Muscle of leg (tissue), 3 donors: ENCODE measurements at regions not wholly inside any gene's neighbourhood (a gene's known extent, or its start where the extent isn't known, plus 50 kb on each side); places are given as distances from the start of the nearest gene placed in this dataset.
A peak's percentile ranks its signal among the peaks of the same experiment; 100 is the strongest.

ENCODE experiments used
- DNase-seq: peaks from one replicate; pipeline ENCODE4 v3.0.0; 2013
- H3K27ac ChIP-seq: one replicate; pipeline ENCODE4 v1.5.1; 2013; ENCODE audit warnings: mild to moderate bottlenecking, low read length, control low read depth
- H3K27me3 ChIP-seq: one replicate; pipeline ENCODE4 v1.6.1; 2013; ENCODE audit warnings: low read length; ENCODE audit not compliant: control insufficient read depth, insufficient read depth
- H3K36me3 ChIP-seq: one replicate; pipeline ENCODE4 v1.6.1; 2013; ENCODE audit warnings: low read length; ENCODE audit not compliant: control insufficient read depth, insufficient read depth
- H3K4me1 ChIP-seq: one replicate; pipeline ENCODE4 v1.6.1; 2013; ENCODE audit warnings: low read length; ENCODE audit not compliant: control insufficient read depth, insufficient read depth
- H3K4me3 ChIP-seq: one replicate; pipeline ENCODE4 v1.5.1; 2013; ENCODE audit warnings: low read length, control low read depth
- H3K9me3 ChIP-seq: replicated peaks from 2 replicates; pipeline ENCODE4 v1.6.1; 2013; ENCODE audit warnings: low read depth, low read length; ENCODE audit not compliant: control insufficient read depth
- WGBS: methylation state at CpG from one replicate; pipeline ENCODE4 v1.1.5; 2013; ENCODE audit warnings: missing lambda C conversion rate; ENCODE audit not compliant: insufficient coverage; 5-methylcytosine and 5-hydroxymethylcytosine counted together

- Histone ChIP-seq H3K27me3 (peaks cover 6% of the 10 kb centered on the region), H3K9me3 (no peaks in the 10 kb centered on the region), H3K36me3 (no peaks in the 10 kb centered on the region), H3K27ac (no peak overlapping the region), H3K4me3 (no peak overlapping the region), H3K4me1 (peaks cover 4% of the 10 kb centered on the region)
- no peak for DNase-seq
- WGBS = 79% methylated on average over 15 of the region's 15 CpGs
These were observed 376.7 kb downstream of the THBS2 start for GRCh38 chr6:168876956-168877355.

- Histone ChIP-seq H3K36me3 (no peaks in the 10 kb centered on the region), H3K27ac (no peak overlapping the region), H3K9me3 (no peaks in the 10 kb centered on the region), H3K4me1 (peaks cover 6% of the 10 kb centered on the region), H3K27me3 (peaks cover 8% of the 10 kb centered on the region), H3K4me3 (no peak overlapping the region)
- whole genome bisulfite sequencing = 91% methylated on average over 19 of the region's 26 CpGs
- no peak for DNase-seq
These were observed 377.7 kb downstream of the THBS2 start for GRCh38 chr6:168875811-168876576.

- no peak overlapping the region for H3K4me3 ChIP-seq
- H3K27ac ChIP-seq = no peak overlapping the region
- peaks cover 8% of the 10 kb centered on the region for H3K27me3 ChIP-seq
- WGBS = 93% methylated on average over 3 of the region's 10 CpGs
- no peaks in the 10 kb centered on the region for H3K9me3 ChIP-seq
- no peaks in the 10 kb centered on the region for H3K36me3 ChIP-seq
- DNase-seq = no peak
- H3K4me1 ChIP-seq = peaks cover 6% of the 10 kb centered on the region
These were observed 379.0 kb downstream of the THBS2 start for GRCh38 chr6:168874637-168875036.

- Histone ChIP-seq H3K36me3 (no peaks in the 10 kb centered on the region), H3K27ac (no peak overlapping the region), H3K4me1 (peaks cover 6% of the 10 kb centered on the region), H3K4me3 (no peak overlapping the region), H3K9me3 (no peaks in the 10 kb centered on the region), H3K27me3 (peaks cover 8% of the 10 kb centered on the region)
- 74% methylated on average over 32 of the region's 38 CpGs for WGBS
- no peak for DNase-seq
These were observed 380.1 kb downstream of the THBS2 start for GRCh38 chr6:168873278-168874190.

GRCh38 chr6:168871642-168872315 lies 381.9 kb downstream of the THBS2 start:
- Histone ChIP-seq H3K4me1 (peaks cover 3% of the 10 kb centered on the region), H3K27me3 (peaks cover 8% of the 10 kb centered on the region), H3K4me3 (no peak overlapping the region), H3K36me3 (no peaks in the 10 kb centered on the region), H3K27ac (no peak overlapping the region), H3K9me3 (no peaks in the 10 kb centered on the region)
- peak; percentile 64 for DNase-seq
- 16% methylated on average over 12 of the region's 20 CpGs for WGBS

GRCh38 chr6:168870982-168871381 lies 382.7 kb downstream of the THBS2 start:
- Histone ChIP-seq H3K27ac (no peak overlapping the region), H3K27me3 (peaks cover 8% of the 10 kb centered on the region), H3K4me3 (no peak overlapping the region), H3K36me3 (no peaks in the 10 kb centered on the region), H3K9me3 (no peaks in the 10 kb centered on the region), H3K4me1 (peaks cover 3% of the 10 kb centered on the region)
- WGBS = 63% methylated on average over 13 of the region's 13 CpGs
- DNase-seq = no peak

GRCh38 chr6:168867247-168868102 lies 386.2 kb downstream of the THBS2 start:
- WGBS = 77% methylated on average over 23 of the region's 23 CpGs
- Histone ChIP-seq H3K27ac (no peak overlapping the region), H3K27me3 (peaks cover 2% of the 10 kb centered on the region), H3K36me3 (no peaks in the 10 kb centered on the region), H3K4me3 (no peak overlapping the region), H3K9me3 (no peaks in the 10 kb centered on the region), H3K4me1 (peaks cover 3% of the 10 kb centered on the region)
- no peak for DNase-seq

- Histone ChIP-seq H3K27ac (no peak overlapping the region), H3K9me3 (no peaks in the 10 kb centered on the region), H3K4me3 (no peak overlapping the region), H3K4me1 (peaks cover 3% of the 10 kb centered on the region), H3K36me3 (no peaks in the 10 kb centered on the region), H3K27me3 (peaks cover 5% of the 10 kb centered on the region)
- 90% methylated on average over 5 of the region's 5 CpGs for WGBS
- no peak for DNase-seq
These were observed 387.1 kb downstream of the THBS2 start for GRCh38 chr6:168866534-168866933.

GRCh38 chr6:168865522-168865921 lies 388.1 kb downstream of the THBS2 start:
- H3K4me1 ChIP-seq = no peaks in the 10 kb centered on the region
- H3K36me3 ChIP-seq = no peaks in the 10 kb centered on the region
- no peak overlapping the region for H3K27ac ChIP-seq
- H3K9me3 ChIP-seq = no peaks in the 10 kb centered on the region
- no peak for DNase-seq
- no peak overlapping the region for H3K4me3 ChIP-seq
- H3K27me3 ChIP-seq = peaks cover 3% of the 10 kb centered on the region
- 100% methylated on average over 2 of the region's 4 CpGs for WGBS
